Mesenchymal stem cell (in vitro differentiated cells and primary cell): ENCODE measurements at regions not wholly inside any gene's neighbourhood (a gene's known extent, or its start where the extent isn't known, plus 50 kb on each side); places are given as distances from the start of the nearest gene placed in this dataset.

Source experiments
- DNase-seq: peaks from one replicate; pipeline ENCODE4 v3.0.0-alpha.2; 2013
- H2AFZ ChIP-seq: one replicate; pipeline ENCODE4 v1.6.1; 2013; ENCODE audit warnings: low read depth, mild to moderate bottlenecking, control low read depth, inconsistent platforms, low read length, moderate library complexity
- H2AK5ac ChIP-seq: 2 replicates; pipeline ENCODE4 v1.6.1; 2013; ENCODE audit warnings: low read length, moderate library complexity, mild to moderate bottlenecking, inconsistent platforms; ENCODE audit not compliant: severe bottlenecking
- H2BK120ac ChIP-seq: one replicate; pipeline ENCODE4 v1.6.1; 2013; ENCODE audit warnings: low read depth, mild to moderate bottlenecking, inconsistent platforms, low read length, moderate library complexity
- H2BK12ac ChIP-seq, 2 experiments: one replicate each; pipeline ENCODE4 v1.6.1; 2013; ENCODE audit warnings: inconsistent platforms in 2 of 2, low read length in 2 of 2, mild to moderate bottlenecking in 2 of 2, moderate library complexity in 2 of 2, control low read depth in 1 of 2
- H2BK15ac ChIP-seq: one replicate; pipeline ENCODE4 v1.6.1; 2013; ENCODE audit warnings: mild to moderate bottlenecking, low read depth, inconsistent platforms; ENCODE audit not compliant: poor library complexity, severe bottlenecking
- H2BK5ac ChIP-seq: 2 replicates; pipeline ENCODE4 v1.6.1; 2013; ENCODE audit warnings: low read depth, mild to moderate bottlenecking, low read length, control low read depth, inconsistent platforms; ENCODE audit not compliant: poor library complexity, severe bottlenecking
- H3K14ac ChIP-seq, 2 experiments: one replicate each; pipeline ENCODE4 v1.6.1; 2013; ENCODE audit warnings: inconsistent platforms in 2 of 2, low read length in 2 of 2, control low read depth in 1 of 2, mild to moderate bottlenecking in 1 of 2, moderate library complexity in 1 of 2
- H3K18ac ChIP-seq, 2 experiments: one replicate each; pipeline ENCODE4 v1.6.1; 2013; ENCODE audit warnings: inconsistent platforms in 2 of 2, low read length in 2 of 2, control low read depth in 1 of 2, low read depth in 1 of 2, mild to moderate bottlenecking in 1 of 2
- H3K23ac ChIP-seq, 2 experiments: one replicate each; pipeline ENCODE4 v1.6.1; 2013; ENCODE audit warnings: inconsistent platforms in 2 of 2, low read length in 2 of 2, mild to moderate bottlenecking in 2 of 2, moderate library complexity in 2 of 2, control low read depth in 1 of 2
- H3K27ac ChIP-seq: 2 replicates; pipeline ENCODE4 v1.5.1; 2013; ENCODE audit warnings: mild to moderate bottlenecking, moderate library complexity, low read length, control low read depth, inconsistent platforms; ENCODE audit not compliant: poor library complexity, severe bottlenecking
- H3K27me3 ChIP-seq, 2 experiments: 2 replicates each; pipeline versions ENCODE4 v1.6.1 to v1.7.0; 2013; ENCODE audit warnings: low read length in 2 of 2, mild to moderate bottlenecking in 2 of 2, moderate library complexity in 2 of 2, control low read depth in 1 of 2, inconsistent platforms in 1 of 2; ENCODE audit not compliant: control insufficient read depth in 1 of 2, insufficient read depth in 1 of 2
- H3K36me3 ChIP-seq, 2 experiments: 2 replicates each; pipeline versions ENCODE4 v1.6.1 to v1.7.0; 2013; ENCODE audit warnings: low read length in 2 of 2, control low read depth in 1 of 2, inconsistent platforms in 1 of 2, low read depth in 1 of 2, mild to moderate bottlenecking in 1 of 2; ENCODE audit not compliant: insufficient read depth in 2 of 2, control insufficient read depth in 1 of 2
- H3K4ac ChIP-seq, 2 experiments: one replicate each; pipeline ENCODE4 v1.6.1; 2013; ENCODE audit warnings: inconsistent platforms in 2 of 2, low read length in 2 of 2, mild to moderate bottlenecking in 2 of 2, moderate library complexity in 2 of 2, control low read depth in 1 of 2, low read depth in 1 of 2
- H3K4me1 ChIP-seq: 2 replicates; pipeline ENCODE4 v1.6.1; 2013; ENCODE audit warnings: low read depth, low read length, control low read depth; ENCODE audit not compliant: control insufficient read depth, insufficient read depth
- H3K4me2 ChIP-seq: 2 replicates; pipeline ENCODE4 v1.6.1; 2013; ENCODE audit warnings: low read length, mild to moderate bottlenecking, inconsistent platforms; ENCODE audit not compliant: poor library complexity, severe bottlenecking
- H3K4me3 ChIP-seq, 2 experiments: 2 replicates each; pipeline versions ENCODE4 v1.5.1 to v1.7.0; 2013; ENCODE audit warnings: low read length in 2 of 2, mild to moderate bottlenecking in 2 of 2, control low read depth in 1 of 2, low read depth in 1 of 2; ENCODE audit not compliant: insufficient read depth in 1 of 2
- H3K79me1 ChIP-seq: replicated peaks from 2 replicates; pipeline ENCODE4 v1.6.1; 2013; ENCODE audit warnings: mild to moderate bottlenecking, control low read depth, low read length, inconsistent platforms; ENCODE audit not compliant: poor library complexity, severe bottlenecking
- H3K9ac ChIP-seq: 2 replicates; pipeline ENCODE4 v1.7.0; 2013; ENCODE audit warnings: mild to moderate bottlenecking, low read length, moderate library complexity
- H3K9me3 ChIP-seq: 2 replicates; pipeline ENCODE4 v1.7.0; 2013; ENCODE audit warnings: mild to moderate bottlenecking, low read length; ENCODE audit not compliant: control insufficient read depth
- H4K8ac ChIP-seq: one replicate; pipeline ENCODE4 v1.6.1; 2013; ENCODE audit warnings: inconsistent platforms, mild to moderate bottlenecking, low read length, moderate library complexity
- H4K91ac ChIP-seq: one replicate; pipeline ENCODE4 v1.6.1; 2013; ENCODE audit warnings: mild to moderate bottlenecking, low read length, inconsistent platforms
- WGBS: methylation state at CpG from one replicate; pipeline ENCODE4 v1.1.7; 2013; ENCODE audit warnings: mixed read lengths; 5-methylcytosine and 5-hydroxymethylcytosine counted together

- H3K79me1 ChIP-seq, result peaks cover 1% of the 10 kb centered on the region
- H2AFZ ChIP-seq, result no peak overlapping the region
- H2BK15ac ChIP-seq, result no peak overlapping the region
- peak overlapping the region; percentile 74 for H4K8ac ChIP-seq
- H3K4me3 ChIP-seq, result peak overlapping the region in 1 of 2 experiments; percentile 72
- no peak overlapping the region for H2BK5ac ChIP-seq
- peak overlapping the region; percentile 86 for H3K4me2 ChIP-seq
- H3K36me3 ChIP-seq, result peaks cover 0 to 4% of the 10 kb centered on the region in 2 experiments
- peak overlapping the region; percentile 76 for H3K9ac ChIP-seq
- whole genome bisulfite sequencing, result 77% methylated on average over 2 of the region's 3 CpGs
- H3K9me3 ChIP-seq, result no peaks in the 10 kb centered on the region
- peak overlapping the region in 1 of 2 experiments; percentile 82 for H3K4ac ChIP-seq
- H2BK120ac ChIP-seq, result peak overlapping the region; percentile 64
- no peaks in the 10 kb centered on the region for H3K27me3 ChIP-seq
- peak overlapping the region; percentile 92 to 97 for H2BK12ac ChIP-seq
- H3K27ac ChIP-seq, result no peak overlapping the region
- H3K4me1 ChIP-seq, result peaks cover 38% of the 10 kb centered on the region
- no peak overlapping the region for H3K14ac ChIP-seq
- no peak overlapping the region for H2AK5ac ChIP-seq
- H4K91ac ChIP-seq, result no peak overlapping the region
- H3K23ac ChIP-seq, result no peak overlapping the region
- peak overlapping the region; percentile 59 to 64 for H3K18ac ChIP-seq
- DNase-seq, result no peak
Measured at GRCh38 chr21:34201001-34201400, 127.6 kb downstream of the MRPS6 start.

- peak overlapping the region; percentile 52 to 72 for H3K4me3 ChIP-seq
- H3K23ac ChIP-seq, result no peak overlapping the region
- peak overlapping the region; percentile 67 for H3K27ac ChIP-seq
- H2BK15ac ChIP-seq, result peak overlapping the region; percentile 63
- no peaks in the 10 kb centered on the region for H3K27me3 ChIP-seq
- H3K4me2 ChIP-seq, result peak overlapping the region; percentile 86
- WGBS, result 1% methylated on average over 5 of the region's 6 CpGs
- peaks cover 38% of the 10 kb centered on the region for H3K4me1 ChIP-seq
- DNase-seq, result no peak
- H2AK5ac ChIP-seq, result no peak overlapping the region
- H2AFZ ChIP-seq, result peak overlapping the region; percentile 10
- peak overlapping the region in 1 of 2 experiments; percentile 2 for H3K14ac ChIP-seq
- H3K79me1 ChIP-seq, result peaks cover 1% of the 10 kb centered on the region
- H3K36me3 ChIP-seq, result peaks cover 0 to 4% of the 10 kb centered on the region in 2 experiments
- H4K91ac ChIP-seq, result no peak overlapping the region
- no peaks in the 10 kb centered on the region for H3K9me3 ChIP-seq
- peak overlapping the region; percentile 76 for H3K9ac ChIP-seq
- peak overlapping the region; percentile 77 for H2BK120ac ChIP-seq
- peak overlapping the region; percentile 59 to 64 for H3K18ac ChIP-seq
- H2BK12ac ChIP-seq, result peak overlapping the region; percentile 92 to 97
- no peak overlapping the region for H2BK5ac ChIP-seq
- H4K8ac ChIP-seq, result peak overlapping the region; percentile 74
- peak overlapping the region in 1 of 2 experiments; percentile 82 for H3K4ac ChIP-seq
Measured at GRCh38 chr21:34201481-34201858, 128.1 kb downstream of the MRPS6 start.

- H3K23ac ChIP-seq, result peak overlapping the region in 1 of 2 experiments; percentile 2
- WGBS, result 14% methylated on average over 21 of the region's 25 CpGs
- peak overlapping the region; percentile 99 for H4K91ac ChIP-seq
- peak overlapping the region; percentile 9 for H3K27ac ChIP-seq
- peak; percentile 76 for DNase-seq
- H3K27me3 ChIP-seq, result no peaks in the 10 kb centered on the region
- peaks cover 0 to 3% of the 10 kb centered on the region in 2 experiments for H3K36me3 ChIP-seq
- H3K9ac ChIP-seq, result peak overlapping the region; percentile 76
- H2BK5ac ChIP-seq, result no peak overlapping the region
- no peaks in the 10 kb centered on the region for H3K9me3 ChIP-seq
- peak overlapping the region; percentile 86 for H3K4me2 ChIP-seq
- peak overlapping the region; percentile 92 for H2AK5ac ChIP-seq
- peak overlapping the region; percentile 75 to 95 for H3K4ac ChIP-seq
- H2BK15ac ChIP-seq, result peak overlapping the region; percentile 98
- H4K8ac ChIP-seq, result peak overlapping the region; percentile 99
- H2BK12ac ChIP-seq, result peak overlapping the region; percentile 97 to 98
- peak overlapping the region in 1 of 2 experiments; percentile 72 for H3K4me3 ChIP-seq
- H2AFZ ChIP-seq, result peak overlapping the region; percentile 10
- H3K79me1 ChIP-seq, result peaks cover 1% of the 10 kb centered on the region
- peaks cover 38% of the 10 kb centered on the region for H3K4me1 ChIP-seq
- H3K18ac ChIP-seq, result peak overlapping the region; percentile 89 to 90
- peak overlapping the region; percentile 71 for H2BK120ac ChIP-seq
- peak overlapping the region in 1 of 2 experiments; percentile 44 for H3K14ac ChIP-seq
Measured at GRCh38 chr21:34202553-34203372, 129.4 kb downstream of the MRPS6 start.

GRCh38 chr21:34203851-34204420, 130.6 kb downstream of the MRPS6 start:
- Histone ChIP-seq H3K23ac (no peak overlapping the region), H4K8ac (peak overlapping the region; percentile 27), H3K79me1 (peaks cover 1% of the 10 kb centered on the region), H2AK5ac (peak overlapping the region; percentile 76), H3K18ac (peak overlapping the region; percentile 14 to 64), H3K14ac (no peak overlapping the region), H3K4ac (peak overlapping the region; percentile 1 to 85), H3K4me3 (no peak overlapping the region), H4K91ac (peak overlapping the region; percentile 70), H3K9ac (no peak overlapping the region), H3K4me2 (no peak overlapping the region), H3K36me3 (no peaks in the 10 kb centered on the region), H2BK5ac (peak overlapping the region; percentile 59), H2BK12ac (peak overlapping the region; percentile 40 to 84), H3K27ac (peak overlapping the region; percentile 69), H3K4me1 (peaks cover 36% of the 10 kb centered on the region), H2BK120ac (peak overlapping the region; percentile 39), H2BK15ac (no peak overlapping the region), H3K9me3 (no peaks in the 10 kb centered on the region), H3K27me3 (no peaks in the 10 kb centered on the region), H2AFZ (no peak overlapping the region)
- WGBS, result 92% methylated on average over 11 of the region's 11 CpGs
- no peak for DNase-seq
